ENCODE measurements at regions not wholly inside any gene's neighbourhood (a gene's known extent, or its start where the extent isn't known, plus 50 kb on each side); places are given as distances from the start of the nearest gene placed in this dataset.

DNA sequence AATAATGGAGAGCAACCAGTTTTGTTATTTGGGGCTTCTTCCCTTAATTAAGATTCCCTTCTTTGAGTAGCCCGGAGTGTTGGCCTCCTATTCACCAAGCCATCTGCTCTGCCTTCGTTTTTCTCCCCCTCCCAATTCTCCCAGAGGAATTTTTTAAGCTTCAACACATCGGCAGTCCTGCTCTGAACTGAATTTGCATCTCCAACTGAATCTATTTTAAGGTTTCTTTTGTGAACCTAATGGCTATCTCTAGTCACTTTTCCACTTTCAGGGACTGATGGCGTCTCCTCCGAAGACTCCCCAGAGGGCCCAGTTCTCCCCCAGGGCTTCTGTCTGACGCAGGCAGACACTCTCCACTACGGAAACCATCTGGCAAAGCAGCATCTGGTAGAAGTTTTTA lies 280.2 kb downstream of the ADGRA3 start:
- no peaks in the 10 kb centered on the region for H4K20me1 ChIP-seq (ENCODE audit: control insufficient read depth, insufficient read depth)
- no peaks in the 10 kb centered on the region for H3K79me2 ChIP-seq (ENCODE audit: control insufficient read depth, insufficient read depth, low read length)
- H3K4me1 ChIP-seq (ENCODE audit: control insufficient read depth, insufficient read depth, low read length): no peaks in the 10 kb centered on the region
- ATAC-seq (no peak), DNase-seq (ENCODE audit: low read depth, low spot score) (no peak), FAIRE-seq (no peak)
- SMC1A ChIA-PET (ENCODE audit: uncharacterized antibody, unreplicated experiment): no interaction called here
- no peaks in the 10 kb centered on the region for H3K27me3 ChIP-seq (replicated peaks in 1 of 2; ENCODE audit: control insufficient read depth in 2 of 2, insufficient read depth in 2 of 2, low read length in 1 of 2)
- BruUV-seq (replicated peaks): no TSS peak
- H3K9ac ChIP-seq (ENCODE audit: control insufficient read depth, insufficient read depth, low read length): no peak overlapping the region
- intact Hi-C loops (cut with micrococcal nuclease; ENCODE audit: unreplicated experiment) (loop anchor here (5.0 kb wide), 2 partner anchors 122 to 457 kb away; partner anchors contain the start of gene GBA3), in situ Hi-C loops (cut with MboI) (no loop called here)
- H3K36me3 ChIP-seq (ENCODE audit: control insufficient read depth in 2 of 2, insufficient read depth in 2 of 2, low read length in 1 of 2): no peaks in the 10 kb centered on the region
- CTCF ChIA-PET: interaction anchor here (0.9 to 1.6 kb wide), 3 partner anchors 154 to 182 kb away, joined by 3 to 4 read pairs (median 3); no protein-coding TSS in a partner anchor
- TF ChIP-seq EGR1 (IDR thresholded peaks at IDR 0.05; ENCODE audit: borderline replicate concordance in 1 of 2, low read depth in 2 of 2, low read length in 2 of 2) (no peak), MXI1 (IDR thresholded peaks at IDR 0.05; ENCODE audit: low read depth, low read length) (no peak), FOXM1 (IDR thresholded peaks at IDR 0.05; ENCODE audit: low read depth, low read length) (no peak), POU2F2 (IDR thresholded peaks at IDR 0.05; ENCODE audit: borderline replicate concordance, low read depth, low read length) (no peak), TARDBP (IDR thresholded peaks at IDR 0.05; ENCODE audit: borderline replicate concordance) (no peak), PAX5 (IDR thresholded peaks at IDR 0.05; ENCODE audit: borderline replicate concordance, low read depth, low read length) (no peak), ASH2L (IDR thresholded peaks at IDR 0.05; ENCODE audit: borderline replicate concordance, low read depth) (no peak), MYB (IDR thresholded peaks at IDR 0.05; ENCODE audit: borderline replicate concordance, low read depth, low read length) (no peak), SP1 (IDR thresholded peaks at IDR 0.05; ENCODE audit: low read depth, low read length) (no peak)
- TF ChIP-seq, protein P1, sequence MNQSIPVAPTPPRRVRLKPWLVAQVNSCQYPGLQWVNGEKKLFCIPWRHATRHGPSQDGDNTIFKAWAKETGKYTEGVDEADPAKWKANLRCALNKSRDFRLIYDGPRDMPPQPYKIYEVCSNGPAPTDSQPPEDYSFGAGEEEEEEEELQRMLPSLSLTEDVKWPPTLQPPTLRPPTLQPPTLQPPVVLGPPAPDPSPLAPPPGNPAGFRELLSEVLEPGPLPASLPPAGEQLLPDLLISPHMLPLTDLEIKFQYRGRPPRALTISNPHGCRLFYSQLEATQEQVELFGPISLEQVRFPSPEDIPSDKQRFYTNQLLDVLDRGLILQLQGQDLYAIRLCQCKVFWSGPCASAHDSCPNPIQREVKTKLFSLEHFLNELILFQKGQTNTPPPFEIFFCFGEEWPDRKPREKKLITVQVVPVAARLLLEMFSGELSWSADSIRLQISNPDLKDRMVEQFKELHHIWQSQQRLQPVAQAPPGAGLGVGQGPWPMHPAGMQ (IDR thresholded peaks at IDR 0.05; ENCODE audit: borderline replicate concordance): no peak
- TF ChIP-seq, protein P2, sequence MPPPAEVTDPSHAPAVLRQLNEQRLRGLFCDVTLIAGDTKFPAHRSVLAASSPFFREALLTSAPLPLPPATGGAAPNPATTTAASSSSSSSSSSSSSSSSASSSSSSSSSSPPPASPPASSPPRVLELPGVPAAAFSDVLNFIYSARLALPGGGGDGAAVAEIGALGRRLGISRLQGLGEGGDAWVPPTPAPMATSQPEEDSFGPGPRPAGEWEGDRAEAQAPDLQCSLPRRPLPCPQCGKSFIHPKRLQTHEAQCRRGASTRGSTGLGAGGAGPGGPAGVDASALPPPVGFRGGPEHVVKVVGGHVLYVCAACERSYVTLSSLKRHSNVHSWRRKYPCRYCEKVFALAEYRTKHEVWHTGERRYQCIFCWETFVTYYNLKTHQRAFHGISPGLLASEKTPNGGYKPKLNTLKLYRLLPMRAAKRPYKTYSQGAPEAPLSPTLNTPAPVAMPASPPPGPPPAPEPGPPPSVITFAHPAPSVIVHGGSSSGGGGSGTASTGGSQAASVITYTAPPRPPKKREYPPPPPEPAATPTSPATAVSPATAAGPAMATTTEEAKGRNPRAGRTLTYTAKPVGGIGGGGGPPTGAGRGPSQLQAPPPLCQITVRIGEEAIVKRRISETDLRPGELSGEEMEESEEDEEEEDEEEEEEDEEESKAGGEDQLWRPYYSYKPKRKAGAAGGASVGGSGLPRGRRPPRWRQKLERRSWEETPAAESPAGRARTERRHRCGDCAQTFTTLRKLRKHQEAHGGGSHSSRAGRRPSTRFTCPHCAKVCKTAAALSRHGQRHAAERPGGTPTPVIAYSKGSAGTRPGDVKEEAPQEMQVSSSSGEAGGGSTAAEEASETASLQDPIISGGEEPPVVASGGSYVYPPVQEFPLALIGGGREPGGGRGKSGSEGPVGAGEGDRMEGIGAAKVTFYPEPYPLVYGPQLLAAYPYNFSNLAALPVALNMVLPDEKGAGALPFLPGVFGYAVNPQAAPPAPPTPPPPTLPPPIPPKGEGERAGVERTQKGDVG (CRISPR knock-in tag; IDR thresholded peaks at IDR 0.05): no peak
- TF ChIP-seq, protein P3, sequence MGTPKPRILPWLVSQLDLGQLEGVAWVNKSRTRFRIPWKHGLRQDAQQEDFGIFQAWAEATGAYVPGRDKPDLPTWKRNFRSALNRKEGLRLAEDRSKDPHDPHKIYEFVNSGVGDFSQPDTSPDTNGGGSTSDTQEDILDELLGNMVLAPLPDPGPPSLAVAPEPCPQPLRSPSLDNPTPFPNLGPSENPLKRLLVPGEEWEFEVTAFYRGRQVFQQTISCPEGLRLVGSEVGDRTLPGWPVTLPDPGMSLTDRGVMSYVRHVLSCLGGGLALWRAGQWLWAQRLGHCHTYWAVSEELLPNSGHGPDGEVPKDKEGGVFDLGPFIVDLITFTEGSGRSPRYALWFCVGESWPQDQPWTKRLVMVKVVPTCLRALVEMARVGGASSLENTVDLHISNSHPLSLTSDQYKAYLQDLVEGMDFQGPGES (IDR thresholded peaks at IDR 0.05): no peak
- 21% methylated on average over 7 of the region's 7 CpGs for WGBS (ENCODE audit: insufficient coverage, insufficient replicate concordance, low lambda C conversion rate, missing lambda C conversion rate)
- POLR2A ChIA-PET: no interaction called here
- H3K4me3 ChIP-seq: no peak overlapping the region
- RAD21 ChIA-PET (ENCODE audit: unreplicated experiment): interaction anchor here (0.9 to 1.3 kb wide), 2 partner anchors 121 to 447 kb away, joined by 3 read pairs; no protein-coding TSS in a partner anchor
- H3K27ac ChIP-seq (ENCODE audit: control insufficient read depth, insufficient read depth): no peak overlapping the region
- no peaks in the 10 kb centered on the region for H3K9me3 ChIP-seq (replicated peaks; ENCODE audit: control insufficient read depth, insufficient read depth, low read length)
- no peak overlapping the region for H2AFZ ChIP-seq (ENCODE audit: control insufficient read depth, low read depth, low read length)
- H3K4me2 ChIP-seq (ENCODE audit: control insufficient read depth, insufficient read depth): no peak overlapping the region
